HT-29 (cell line): ENCODE measurements at regions not wholly inside any gene's neighbourhood (a gene's known extent, or its start where the extent isn't known, plus 50 kb on each side); places are given as distances from the start of the nearest gene placed in this dataset.
"Not testable (repeated sequence)": the region's sequence is repeated elsewhere in the genome, so short reads cannot be mapped to it uniquely, and the experiment has no call there.

Experiments used
- DNase-seq: peaks from one replicate; pipeline ENCODE4 v3.0.0-alpha.2; 2015; ENCODE audit warnings: low spot score

- DNase-seq = no peak
These were observed 54.6 kb downstream of the DKK1 start for GRCh38 chr10:52368725-52369124.

DNA sequence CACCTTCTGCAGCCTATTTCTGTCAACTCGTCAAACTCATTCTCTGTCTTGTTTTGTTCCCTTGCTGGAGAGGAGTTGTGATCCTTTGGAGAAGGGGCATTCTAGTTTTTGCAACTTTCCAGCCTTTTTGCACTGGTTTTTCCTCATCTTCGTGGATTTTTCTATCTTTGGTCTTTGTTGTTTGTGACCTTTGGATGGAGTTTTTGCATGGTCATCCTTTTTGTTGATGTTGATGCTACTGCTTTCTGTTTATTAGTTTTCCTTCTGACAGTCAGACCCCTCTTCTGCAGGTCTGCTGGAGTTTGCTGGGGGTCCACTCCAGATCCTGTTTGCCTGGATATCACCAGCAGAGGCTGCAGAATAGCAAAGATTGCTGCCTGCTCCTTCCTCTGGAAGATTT lies 60.1 kb downstream of the DKK1 start:
- DNase-seq = not testable (repeated sequence)

DNA sequence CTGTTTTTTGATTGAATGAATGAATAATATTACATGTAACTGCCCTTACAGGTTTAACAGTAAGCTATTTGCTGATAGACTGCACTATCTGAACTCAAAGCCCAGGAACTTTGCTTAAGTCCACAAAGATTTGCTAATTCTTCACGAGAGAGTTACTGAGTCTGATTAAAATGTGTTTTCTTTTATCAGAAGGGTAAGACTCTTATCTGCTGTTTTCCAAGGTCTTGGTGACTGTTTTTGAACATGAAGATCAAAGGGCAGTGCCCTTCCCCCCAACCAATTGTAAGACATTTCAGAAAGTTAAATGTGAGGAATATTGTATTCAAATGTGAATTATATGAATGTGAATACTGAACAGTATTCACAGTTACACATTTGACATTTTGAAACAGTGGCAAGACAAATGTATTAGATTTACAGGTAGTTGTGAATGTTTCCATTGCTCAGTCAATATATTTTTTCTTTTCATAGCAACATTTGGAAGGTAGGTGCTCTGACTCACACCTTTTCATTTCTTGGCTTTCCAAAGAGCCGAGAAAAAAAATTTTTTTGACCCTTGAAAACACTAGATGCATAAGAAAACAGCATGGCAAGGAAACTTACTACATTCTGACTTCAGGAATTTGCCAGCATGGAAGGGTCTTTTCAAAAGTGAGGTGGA lies 62.7 kb downstream of the DKK1 start:
- DNase-seq = no peak

GRCh38 chr10:52378124-52378523 lies 64.0 kb downstream of the DKK1 start:
- no peak for DNase-seq

DNA sequence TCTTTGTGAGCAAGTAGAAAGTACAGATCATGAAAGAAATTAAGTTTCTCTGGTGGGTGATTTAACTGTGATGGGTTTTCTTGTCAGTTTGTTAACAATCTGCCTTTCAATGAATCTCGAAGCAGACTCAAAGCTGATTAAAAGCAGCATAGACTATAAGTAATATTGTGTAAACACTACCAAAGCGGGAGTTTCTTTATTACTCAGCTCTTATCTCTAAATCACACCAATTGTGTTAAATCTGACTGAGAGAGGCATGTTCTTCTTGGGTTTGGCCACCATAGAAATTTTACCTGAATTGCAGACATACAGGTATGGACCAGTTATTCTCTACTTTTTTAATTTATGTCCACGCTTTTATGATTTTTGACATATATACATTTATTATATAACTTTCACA lies 65.2 kb downstream of the DKK1 start:
- DNase-seq = peak; percentile 19

DNA sequence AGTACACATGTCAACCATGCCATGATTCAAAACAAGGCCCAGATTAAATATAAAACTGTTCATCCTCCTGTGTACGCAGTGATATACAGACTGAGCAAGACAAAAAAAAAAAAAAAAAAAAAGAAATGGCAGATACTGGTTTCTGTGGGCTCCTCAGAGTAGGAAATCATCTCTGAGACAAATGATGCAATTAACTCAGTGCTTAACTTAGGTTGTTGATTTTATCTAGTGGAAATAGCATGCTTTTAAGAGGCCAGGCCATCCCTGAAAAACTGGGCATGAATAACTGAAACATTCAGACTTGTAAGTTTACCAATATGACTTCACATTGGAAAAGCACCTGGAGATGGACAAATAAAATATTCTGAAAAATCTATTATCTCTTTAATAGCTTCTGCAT lies 69.0 kb downstream of the DKK1 start:
- DNase-seq = no peak

GRCh38 chr10:52387744-52388143 lies 73.7 kb downstream of the DKK1 start:
- no peak for DNase-seq

- DNase-seq = no peak
These were observed 76.3 kb downstream of the DKK1 start for GRCh38 chr10:52390388-52390787.

DNA sequence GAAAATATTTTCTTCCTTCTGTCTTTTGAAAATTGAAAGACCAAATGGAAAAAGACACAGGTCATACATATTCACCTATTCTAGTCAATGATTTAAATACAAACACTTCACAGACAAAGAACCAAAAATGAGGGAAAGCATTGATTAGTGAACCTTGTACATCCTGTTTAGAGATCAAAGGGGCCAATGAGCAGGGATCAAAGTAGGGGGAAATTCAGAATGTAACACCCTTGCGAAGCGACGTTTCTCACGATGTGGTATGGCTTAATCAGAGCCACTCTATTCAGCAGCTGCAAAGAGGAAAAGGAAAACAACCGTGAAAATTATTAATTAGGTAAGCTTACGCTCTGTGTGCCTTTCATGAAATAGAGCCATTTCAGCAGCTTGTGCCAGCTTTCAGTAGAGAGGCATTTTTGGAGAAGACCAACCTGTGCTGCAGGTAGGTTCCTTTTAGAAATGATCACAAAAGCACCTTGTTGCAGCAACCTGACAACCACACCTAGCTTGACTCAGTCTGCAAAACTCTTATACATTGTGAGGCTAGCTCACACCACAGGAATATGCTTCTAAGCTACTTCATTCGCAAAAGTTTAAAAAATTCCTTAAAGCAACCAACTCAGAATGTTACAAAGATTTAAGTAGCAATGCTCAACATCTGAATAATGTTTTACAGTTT lies 78.0 kb downstream of the DKK1 start:
- DNase-seq = no peak

DNA sequence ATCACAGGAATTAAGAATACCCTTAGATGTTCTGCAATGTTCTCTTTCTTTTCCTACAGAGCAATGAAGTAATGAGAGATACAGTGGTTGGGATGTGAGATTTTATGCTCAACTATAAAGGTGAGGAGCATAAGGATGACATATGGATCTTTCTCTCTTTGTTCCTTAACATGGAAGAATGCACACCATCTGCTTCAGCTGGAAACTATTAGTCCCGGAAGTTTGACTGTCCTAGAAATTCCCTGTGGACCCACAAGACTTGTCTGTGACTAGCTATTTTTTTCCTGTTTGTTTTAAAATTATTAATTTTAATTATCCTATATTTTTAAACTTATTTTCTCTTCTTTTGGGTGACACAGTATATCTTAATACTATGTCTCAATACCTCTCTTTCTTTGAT lies 80.2 kb downstream of the DKK1 start:
- no peak for DNase-seq

GRCh38 chr10:52400562-52400961 lies 86.5 kb downstream of the DKK1 start:
- no peak for DNase-seq

- not testable (repeated sequence) for DNase-seq
These were observed 89.7 kb downstream of the DKK1 start for GRCh38 chr10:52403801-52404200.

GRCh38 chr10:52409195-52409594 lies 95.1 kb downstream of the DKK1 start:
- DNase-seq = no peak

GRCh38 chr10:52409928-52410327 lies 95.8 kb downstream of the DKK1 start:
- DNase-seq = no peak

GRCh38 chr10:52410916-52411315 lies 96.8 kb downstream of the DKK1 start:
- DNase-seq = no peak

GRCh38 chr10:52419281-52419680 lies 105.2 kb downstream of the DKK1 start:
- DNase-seq = no peak

DNA sequence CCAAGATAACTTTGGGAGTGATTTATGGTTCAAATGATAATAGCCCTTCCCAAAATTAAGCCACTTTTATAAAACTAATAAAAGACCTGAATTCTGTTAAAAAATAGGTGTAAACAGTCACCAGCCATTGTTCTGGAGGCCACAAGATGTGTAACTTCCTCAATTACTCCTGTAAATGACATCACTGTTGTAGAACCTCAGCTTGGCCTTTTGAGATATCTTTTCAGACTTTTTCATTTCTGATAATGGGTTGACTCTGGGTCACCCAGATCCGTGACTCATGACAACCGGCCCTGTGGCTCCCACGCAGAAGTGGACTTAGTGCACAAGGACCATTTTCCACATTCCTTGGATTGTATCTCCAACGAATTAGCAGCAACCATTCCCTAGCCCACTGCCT lies 106.6 kb downstream of the DKK1 start:
- no peak for DNase-seq

DNA sequence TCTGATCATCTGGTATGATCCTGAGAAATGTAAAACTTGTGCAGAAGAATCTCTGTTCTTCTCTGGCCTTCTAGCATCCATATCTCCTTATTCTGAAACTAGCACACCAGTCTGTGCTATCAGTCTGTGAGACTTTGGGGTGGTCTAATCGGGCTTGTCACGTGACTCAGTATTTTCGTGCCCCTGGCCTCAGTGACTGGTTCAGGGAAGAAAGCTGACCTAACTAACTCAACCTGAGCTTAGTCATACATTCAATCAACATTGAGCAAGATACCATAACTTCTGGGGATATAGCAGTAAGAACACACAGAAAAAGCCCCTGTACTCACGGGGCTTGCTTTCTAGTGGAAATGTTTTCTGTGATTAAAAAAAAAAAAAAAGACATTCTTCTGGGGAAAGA lies 109.3 kb downstream of the DKK1 start:
- DNase-seq = no peak

- no peak for DNase-seq
These were observed 110.3 kb downstream of the DKK1 start for GRCh38 chr10:52424341-52424740.

DNA sequence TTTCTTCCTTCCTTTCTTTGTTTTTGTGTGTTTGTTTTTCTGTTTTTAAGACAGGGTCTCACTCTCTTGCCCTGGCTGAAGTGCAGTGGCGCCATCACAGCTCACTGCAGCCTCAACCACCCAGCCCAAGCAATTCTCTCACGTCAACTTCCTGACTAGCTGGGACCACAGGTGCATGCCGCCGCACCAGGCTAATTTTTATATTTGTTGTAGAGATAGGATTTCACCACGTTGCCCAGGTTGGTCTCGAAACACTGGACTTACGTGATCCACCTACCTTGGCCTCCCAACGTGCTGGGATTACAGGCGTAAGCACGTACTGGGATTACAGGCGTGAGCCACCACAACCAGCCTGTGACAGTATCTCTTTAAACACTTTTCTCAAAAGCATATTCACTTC lies 120.7 kb downstream of the DKK1 start:
- no peak for DNase-seq

GRCh38 chr10:52436664-52437063 lies 122.6 kb downstream of the DKK1 start:
- no peak for DNase-seq

- no peak for DNase-seq
These were observed 123.1 kb downstream of the DKK1 start for GRCh38 chr10:52437205-52437646.

DNA sequence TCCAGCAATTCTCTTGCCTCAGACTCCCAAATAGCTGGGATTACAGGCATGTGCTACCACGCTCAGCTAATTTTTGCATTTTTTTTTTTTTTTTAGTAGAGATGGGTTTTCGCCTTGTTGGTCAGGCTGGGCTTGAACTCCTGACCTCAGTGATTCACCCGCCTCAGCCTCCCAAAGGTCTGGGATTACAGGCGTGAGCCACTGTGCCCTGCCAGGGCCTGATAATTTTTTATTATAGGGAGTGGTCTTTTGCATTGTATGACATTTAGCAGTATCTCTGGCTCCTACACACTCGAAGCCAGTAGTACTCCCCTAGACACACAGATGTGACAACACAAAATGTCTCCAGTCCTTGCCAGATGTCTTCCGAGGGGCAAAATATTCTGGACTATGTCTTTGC lies 124.0 kb downstream of the DKK1 start:
- no peak for DNase-seq
